Astrocyte of the spinal cord (primary cell): ENCODE measurements at regions not wholly inside any gene's neighbourhood (a gene's known extent, or its start where the extent isn't known, plus 50 kb on each side); places are given as distances from the start of the nearest gene placed in this dataset.

ENCODE experiments used
- DNase-seq: peaks from one replicate; pipeline ENCODE4 v3.0.0; 2011; ENCODE audit warnings: low read depth, low spot score
- H3K4me3 ChIP-seq: 2 replicates; pipeline ENCODE4 v1.5.1; 2011; ENCODE audit warnings: low read depth, mild to moderate bottlenecking, low read length, moderate library complexity
- CTCF ChIP-seq: IDR thresholded peaks from 2 replicates; pipeline ENCODE4 v1.5.1; 2012; ENCODE audit warnings: low read depth, mild to moderate bottlenecking, low read length, inconsistent platforms
- in situ Hi-C: cut with HindIII; loops from 2 replicates; pipeline ENCODE4 v1.10.0; 2017; ENCODE audit warnings: low sequenced_read_pairs

GRCh38 chr9:81037889-81038288 lies 651.5 kb downstream of the TLE1 start:
- in situ Hi-C loops: no loop called here
- DNase-seq: no peak
- TF ChIP-seq CTCF: no peak
- no peak overlapping the region for H3K4me3 ChIP-seq

- in situ Hi-C loops: no loop called here
- H3K4me3 ChIP-seq: no peak overlapping the region
- TF ChIP-seq CTCF: no peak
- no peak for DNase-seq
Observed at GRCh38 chr9:81035601-81036000, 653.7 kb downstream of the TLE1 start.

DNA sequence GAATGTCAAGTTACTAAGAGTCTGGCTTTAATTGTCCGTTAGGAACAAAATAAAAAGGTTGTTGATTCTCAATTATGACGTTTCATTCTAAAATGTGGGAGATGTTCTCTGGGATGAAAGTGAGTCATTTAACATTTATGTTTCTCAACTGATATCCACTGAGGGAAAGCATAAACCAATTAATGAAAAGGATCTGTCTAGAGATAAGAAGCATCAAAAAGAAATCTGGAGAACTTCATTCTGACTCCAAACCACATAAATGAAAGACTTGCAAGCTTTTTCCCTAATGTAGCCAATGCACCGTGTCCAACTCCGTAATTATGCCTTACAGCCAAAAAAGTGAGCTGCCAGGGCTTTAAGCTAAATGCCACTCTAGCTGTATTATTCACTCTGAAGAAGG lies 654.2 kb downstream of the TLE1 start:
- no peak overlapping the region for H3K4me3 ChIP-seq
- no peak for TF ChIP-seq CTCF
- in situ Hi-C loops: no loop called here
- DNase-seq: peak; percentile 82

DNA sequence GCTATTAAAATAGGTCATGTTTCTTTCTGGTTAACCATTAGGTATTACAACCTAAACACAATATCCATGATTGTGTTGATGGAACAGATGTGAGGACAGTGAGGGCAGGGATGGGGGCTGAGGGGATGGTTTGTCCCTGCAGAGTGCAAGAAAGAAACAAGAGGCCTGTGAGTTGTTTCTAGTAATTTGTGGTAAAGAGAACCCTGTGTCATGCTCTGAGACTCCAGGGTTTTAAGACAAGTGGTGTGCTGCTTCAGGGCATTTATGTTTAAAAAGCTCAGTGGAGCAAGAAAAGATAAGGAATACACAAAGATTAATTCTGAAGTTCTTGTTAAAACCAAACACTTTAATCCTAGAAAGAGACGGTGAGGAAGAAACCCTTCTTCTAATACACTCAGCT lies 656.5 kb downstream of the TLE1 start:
- no peak overlapping the region for H3K4me3 ChIP-seq
- no peak for TF ChIP-seq CTCF
- DNase-seq: peak; percentile 65
- in situ Hi-C loops: no loop called here

- in situ Hi-C loops: no loop called here
- DNase-seq: peak; percentile 89
- TF ChIP-seq CTCF: no peak
- no peak overlapping the region for H3K4me3 ChIP-seq
Observed at GRCh38 chr9:81032030-81032572, 657.2 kb downstream of the TLE1 start.

DNA sequence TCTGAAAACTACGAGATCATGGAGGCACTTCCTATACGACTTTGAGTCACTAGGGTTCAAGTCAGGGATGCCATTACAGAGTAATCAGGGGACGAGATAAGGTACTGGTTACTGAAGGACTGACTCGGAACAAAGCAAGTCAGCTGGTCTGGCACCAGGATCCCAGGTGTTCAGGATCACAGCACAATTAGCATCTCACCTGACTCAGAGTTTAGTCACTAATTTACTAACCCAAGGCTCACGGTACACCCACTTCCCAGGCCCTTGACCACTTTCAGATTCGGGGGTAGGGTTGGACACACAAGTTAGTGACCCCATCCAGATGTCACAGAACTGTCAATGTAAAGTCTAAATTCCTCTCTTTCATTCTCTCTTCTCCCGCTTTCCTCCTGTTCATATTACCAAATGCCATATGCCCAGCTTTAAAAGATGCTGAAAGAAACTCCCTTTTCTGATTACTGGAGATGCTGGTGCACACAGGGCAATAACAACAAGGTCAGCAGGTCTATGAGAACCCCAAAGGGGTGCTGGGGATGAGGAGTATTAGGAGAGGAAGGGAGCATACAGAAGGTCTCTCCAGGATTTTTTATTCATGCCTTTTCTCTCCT lies 657.8 kb downstream of the TLE1 start:
- in situ Hi-C loops: no loop called here
- DNase-seq: peak; percentile 14
- H3K4me3 ChIP-seq: no peak overlapping the region

More for the DNA sequence above, 657.8 kb downstream of the TLE1 start:
- no peak for TF ChIP-seq CTCF
